KBM-7 (cell line): ENCODE measurements at regions not wholly inside any gene's neighbourhood (a gene's known extent, or its start where the extent isn't known, plus 50 kb on each side); places are given as distances from the start of the nearest gene placed in this dataset.
A peak's percentile ranks its signal among the peaks of the same experiment; 100 is the strongest.
"Not testable (repeated sequence)": the region's sequence is repeated elsewhere in the genome, so short reads cannot be mapped to it uniquely, and the experiment has no call there.

Source experiments
- DNase-seq: peaks from one replicate; pipeline ENCODE4 v3.0.0-alpha.2; 2015
- in situ Hi-C: fragments of 300-500 bp; cut with MboI; formaldehyde crosslinking; loops from 2 replicates; pipeline ENCODE4 v1.14.3; 2020; ENCODE audit warnings: low sequenced_read_pairs, low pct_unique_long_range_greater_than_20kb, mixed read lengths

DNA sequence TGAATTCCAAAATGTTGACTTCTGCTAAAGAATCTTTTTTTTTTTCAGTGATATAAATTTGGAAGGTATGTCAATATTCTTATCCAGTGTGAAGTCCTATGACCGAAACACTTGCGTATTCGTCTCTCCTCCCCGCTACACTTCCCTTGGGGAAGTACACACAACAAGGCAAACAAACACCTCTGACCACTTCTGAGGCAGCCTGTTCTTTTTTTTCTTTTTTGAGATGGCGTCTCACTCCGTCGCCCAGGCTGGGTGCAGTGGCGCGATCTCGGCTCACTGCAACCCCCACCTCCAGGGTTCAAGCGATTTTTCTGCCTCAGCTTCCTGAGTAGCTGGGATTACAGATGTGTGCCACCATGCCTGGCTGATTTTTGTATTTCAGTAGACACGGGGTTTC is 78.1 kb upstream of the DHRSX start:
- DNase-seq, result peak; percentile 22
- in situ Hi-C loops, result no loop called here

DNA sequence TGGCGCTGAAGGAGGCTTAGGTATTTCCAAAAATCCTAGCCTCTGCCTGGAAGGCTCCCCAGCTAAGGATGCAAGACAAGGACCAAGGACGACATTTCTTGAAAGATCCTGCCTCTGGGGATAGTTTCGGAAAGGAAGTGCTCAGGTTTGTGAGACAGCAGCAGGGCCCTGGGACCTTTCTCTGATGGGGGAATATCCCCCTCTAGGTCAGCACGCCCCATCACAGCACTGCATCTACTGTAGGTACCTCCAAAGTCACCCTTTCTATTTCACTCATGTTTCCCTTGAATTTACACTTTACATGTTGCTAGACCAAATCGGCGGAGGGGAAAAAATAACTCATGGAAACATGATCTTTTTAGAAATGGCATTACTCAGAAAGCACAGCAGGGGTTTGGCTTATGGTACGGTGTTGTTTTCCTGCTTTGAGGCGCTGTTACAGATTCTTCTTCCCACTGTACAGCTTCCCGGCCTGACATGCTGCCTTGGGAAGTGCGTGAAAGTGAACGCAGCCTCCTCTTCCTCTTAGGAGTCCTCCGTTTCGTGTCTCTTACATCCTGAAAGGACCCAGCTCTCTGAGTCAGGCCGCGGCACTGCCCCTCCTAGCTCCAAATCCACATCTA is 77.2 kb upstream of the DHRSX start:
- in situ Hi-C loops, result no loop called here
- no peak for DNase-seq

DNA sequence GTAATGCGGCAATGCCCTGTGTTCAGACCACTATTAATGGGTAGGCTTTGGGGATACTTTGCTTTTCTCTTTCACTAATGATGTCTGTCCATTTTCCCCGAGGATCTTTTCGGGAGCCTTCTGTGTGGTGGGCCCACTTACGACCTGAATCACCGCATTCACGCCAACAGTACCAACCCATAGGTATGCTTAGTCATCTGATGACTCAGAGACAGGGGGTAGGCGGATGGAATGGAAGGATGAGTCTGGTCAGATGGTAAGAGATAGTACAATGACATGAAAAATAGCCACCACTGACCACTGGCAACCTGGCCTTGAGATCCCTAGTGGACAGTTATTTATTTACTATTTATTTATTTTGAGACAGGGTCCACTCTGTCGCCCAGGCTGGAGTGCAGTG is 76.0 kb upstream of the DHRSX start:
- in situ Hi-C loops, result no loop called here
- DNase-seq, result no peak

DNA sequence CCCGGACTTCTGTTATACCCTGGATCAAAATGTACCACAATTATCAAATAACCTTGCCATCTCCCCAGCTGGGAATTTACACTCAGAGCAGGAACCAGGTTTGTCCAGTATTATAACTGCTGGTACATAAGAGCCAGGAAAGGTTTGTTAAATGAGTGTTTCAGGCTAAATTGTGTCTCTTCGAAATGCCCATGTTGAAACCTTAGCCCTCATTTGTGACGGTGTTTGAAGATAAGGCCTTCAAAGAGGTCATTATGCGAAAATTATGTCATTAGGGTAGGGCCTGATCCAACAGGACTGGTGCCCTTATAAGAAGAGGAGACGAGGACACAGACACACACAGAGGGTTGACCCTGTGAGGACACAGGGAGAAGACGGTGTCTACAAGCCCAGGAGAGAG is 73.5 kb upstream of the DHRSX start:
- no peak for DNase-seq
- in situ Hi-C loops, result no loop called here

DNA sequence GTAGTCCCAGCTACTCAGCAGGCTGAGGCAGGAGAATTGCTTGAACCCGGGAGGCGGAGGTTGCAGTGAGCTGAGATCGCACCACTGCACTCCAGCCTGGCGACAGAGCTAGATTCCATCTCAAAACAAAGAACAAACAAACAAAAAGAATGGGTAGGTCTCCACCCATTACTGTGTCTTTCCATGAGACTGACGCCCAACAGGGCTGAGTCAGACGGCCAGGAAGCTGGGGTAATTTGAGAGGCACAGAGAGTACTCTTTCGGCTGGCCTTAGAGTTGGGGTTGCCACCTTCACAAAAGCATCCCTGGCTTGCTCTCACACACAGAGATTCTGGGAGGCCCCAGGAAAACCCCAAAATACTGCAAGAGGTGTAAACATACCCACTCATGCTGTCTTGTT is 72.0 kb upstream of the DHRSX start:
- in situ Hi-C loops, result no loop called here
- DNase-seq, result no peak

DNA sequence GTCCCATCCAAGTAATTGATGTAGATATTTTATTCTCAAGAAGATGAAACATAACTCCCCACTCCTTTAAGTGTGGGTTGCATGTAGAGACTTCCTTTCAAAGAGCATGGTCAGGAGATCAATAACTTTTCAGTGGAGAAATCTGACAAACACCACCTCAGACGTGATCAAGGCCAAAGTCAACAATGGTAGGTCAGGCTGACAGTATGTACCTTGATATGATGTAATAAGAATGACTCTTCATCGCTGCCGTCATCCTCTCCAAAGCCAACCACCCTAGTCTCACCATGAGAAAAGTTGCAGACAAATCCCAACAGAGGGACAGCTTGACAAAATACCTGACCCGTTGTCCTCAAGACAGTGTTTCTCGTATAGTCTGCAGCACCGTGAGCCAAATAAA is 67.3 kb upstream of the DHRSX start:
- in situ Hi-C loops, result no loop called here

DNA sequence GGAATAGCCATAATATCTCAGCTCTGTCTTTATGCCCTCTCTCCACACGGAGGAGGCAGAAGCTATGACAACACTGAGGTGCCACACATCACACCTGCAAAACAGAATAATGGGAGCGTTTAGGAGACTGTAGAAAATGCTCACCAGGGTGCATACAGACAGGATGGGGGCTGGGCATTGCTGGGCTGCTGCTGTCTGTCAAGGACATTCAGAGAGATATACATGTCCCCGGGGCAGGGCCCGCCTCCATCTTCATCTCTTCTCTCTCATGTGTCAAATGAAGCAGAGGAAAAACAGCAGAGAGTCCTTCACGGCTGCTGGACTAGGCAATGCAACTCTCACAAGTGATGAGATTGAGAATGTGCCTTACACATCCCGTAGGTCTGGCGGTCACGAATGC is 65.3 kb upstream of the DHRSX start:
- DNase-seq, result no peak
- in situ Hi-C loops, result no loop called here

More for the DNA sequence above, 67.3 kb upstream of the DHRSX start:
- no peak for DNase-seq

DNA sequence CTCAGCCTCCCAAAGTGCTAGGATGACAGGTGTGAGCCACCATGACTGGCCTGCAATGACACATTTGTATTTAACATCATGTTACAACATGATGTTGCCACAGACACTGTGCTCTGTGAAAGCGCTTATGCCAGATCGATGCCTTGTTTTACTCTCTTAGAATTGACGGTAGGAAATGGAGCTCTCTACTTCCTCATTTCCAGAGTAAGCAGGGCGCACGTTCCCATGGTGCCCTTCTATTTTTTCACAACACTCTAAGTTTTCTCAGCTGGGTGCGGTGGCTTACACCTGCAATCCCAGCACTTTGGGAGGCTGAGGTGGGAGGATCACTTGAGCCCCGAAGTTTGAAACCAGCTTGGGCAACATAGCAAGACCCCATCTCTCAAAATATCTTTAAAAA is 60.7 kb upstream of the DHRSX start:
- in situ Hi-C loops, result no loop called here
- peak; percentile 91 for DNase-seq

DNA sequence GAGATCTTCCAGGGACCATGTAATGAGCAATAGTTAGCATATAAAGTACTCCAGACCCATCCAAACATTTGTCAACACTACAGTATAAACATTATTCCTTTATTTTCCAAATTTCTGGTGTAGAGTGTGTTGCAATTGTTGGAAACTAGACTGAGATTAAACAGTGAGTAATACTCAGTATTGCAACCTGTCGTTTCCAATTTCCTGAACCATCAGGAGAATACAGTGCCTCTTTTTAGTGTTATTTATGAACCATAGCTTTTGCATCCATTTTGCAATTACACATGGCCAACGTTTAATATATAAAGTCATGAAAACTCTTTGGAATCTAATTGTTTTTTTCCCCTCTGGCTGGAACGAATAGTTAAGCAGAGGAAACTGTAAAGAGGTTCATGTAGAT is 58.3 kb upstream of the DHRSX start:
- DNase-seq, result no peak
- in situ Hi-C loops, result no loop called here

DNA sequence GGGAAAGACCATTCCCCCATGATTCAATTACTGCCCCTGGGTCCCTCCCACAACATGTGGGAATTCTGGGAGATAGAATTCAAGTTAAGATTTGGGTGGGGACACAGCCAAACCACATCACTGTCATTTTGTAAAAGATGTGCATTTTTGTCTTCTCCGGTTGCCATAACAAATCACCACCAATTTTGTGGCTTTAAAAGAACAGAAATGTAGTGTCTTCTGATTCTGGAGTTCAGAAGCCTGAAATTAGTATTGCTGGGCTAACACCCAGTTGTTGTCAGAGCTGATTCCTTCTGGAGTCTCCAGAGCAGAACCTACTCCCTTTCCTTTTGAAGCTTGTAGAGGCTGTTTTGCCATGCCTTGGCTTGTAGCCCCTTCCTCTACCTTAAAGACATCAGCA is 54.1 kb upstream of the DHRSX start:
- DNase-seq, result no peak
- in situ Hi-C loops, result no loop called here

DNA sequence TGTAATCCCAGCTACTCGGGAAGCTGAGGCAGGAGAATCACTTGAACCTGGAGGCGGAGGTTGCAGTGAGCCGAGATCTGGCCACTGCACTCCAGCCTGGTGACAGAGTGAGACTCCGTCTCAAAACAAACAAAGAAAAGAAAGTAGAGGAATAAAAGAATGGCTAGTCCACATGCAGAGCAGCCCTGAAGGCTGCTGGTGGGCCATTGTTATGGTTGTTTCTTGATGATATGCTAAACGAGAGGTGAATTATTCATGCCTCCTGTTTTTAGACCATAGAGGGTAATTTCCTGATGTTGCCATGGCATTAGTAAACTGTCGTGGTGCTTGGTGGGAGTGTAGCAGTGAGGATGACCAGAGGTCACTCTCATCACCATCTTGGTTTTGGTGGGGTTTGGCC is 53.3 kb upstream of the DHRSX start:
- in situ Hi-C loops, DNase-seq: not testable (repeated sequence)

DNA sequence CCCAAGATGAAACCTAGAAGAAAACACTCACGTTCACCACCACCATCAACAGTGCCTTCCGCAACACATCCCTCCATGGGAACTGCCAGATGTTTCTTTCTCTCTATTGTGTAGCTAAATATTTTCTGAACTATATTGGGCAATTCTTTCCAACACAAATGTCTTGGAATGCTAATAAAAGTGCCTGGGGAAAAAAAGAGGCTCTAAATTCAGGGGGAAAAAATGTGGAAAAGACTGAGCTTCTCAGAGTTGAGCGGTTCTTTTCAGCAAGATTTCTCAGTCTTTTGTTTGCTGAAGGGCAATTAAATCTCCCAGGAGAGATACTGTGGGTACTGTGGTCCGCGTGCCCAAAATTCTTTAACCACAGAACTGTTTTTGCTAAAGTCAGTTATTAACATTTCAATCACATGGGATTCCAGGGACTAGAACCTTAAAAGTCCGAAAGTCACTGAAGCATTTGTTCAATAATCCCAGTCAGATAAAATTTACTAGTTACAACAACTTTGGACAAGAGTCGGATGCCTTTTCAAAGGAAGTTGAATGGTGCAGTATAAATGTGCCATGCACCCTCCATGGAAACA is 51.9 kb upstream of the DHRSX start:
- in situ Hi-C loops, result no loop called here
- peak; percentile 25 for DNase-seq

DNA sequence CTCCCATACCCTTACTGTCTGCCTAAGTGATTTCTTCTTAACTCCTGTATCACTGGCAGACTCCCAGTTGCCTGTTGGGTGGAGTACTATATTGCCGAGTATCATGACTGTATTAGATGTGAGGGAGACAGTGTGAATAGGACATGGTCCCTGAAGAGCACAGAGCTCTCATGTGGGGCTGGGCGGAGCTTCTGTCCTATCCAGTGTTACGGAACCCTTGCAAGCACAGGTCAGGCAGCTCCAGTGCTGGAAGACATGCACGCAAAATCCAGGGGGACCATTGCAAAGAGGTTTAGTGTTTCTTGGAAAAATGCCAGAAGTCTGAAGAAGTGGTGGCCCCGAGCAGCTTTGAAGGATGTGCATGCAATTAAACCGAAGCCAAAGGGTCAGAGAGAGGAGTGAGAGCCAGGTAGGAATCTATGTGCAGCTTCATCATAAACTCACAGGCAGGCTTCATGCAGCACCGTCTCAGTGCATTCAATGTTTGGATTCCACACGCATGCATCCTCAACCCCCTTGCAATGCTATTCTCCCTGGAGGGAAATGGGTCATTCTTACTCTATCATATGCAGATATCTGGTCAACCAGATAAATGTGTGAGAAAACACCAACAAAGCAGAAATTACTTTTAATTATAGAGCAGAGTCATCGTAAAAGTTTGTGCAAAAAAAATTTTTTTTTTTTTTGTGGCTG is 49.7 kb upstream of the DHRSX start:
- in situ Hi-C loops, result no loop called here
- no peak for DNase-seq
